Astrocyte (in vitro differentiated cells and primary cell): ENCODE measurements at regions not wholly inside any gene's neighbourhood (a gene's known extent, or its start where the extent isn't known, plus 50 kb on each side); places are given as distances from the start of the nearest gene placed in this dataset.

Experiments
- EZH2 ChIP-seq: IDR thresholded peaks from 2 replicates; pipeline ENCODE4 v1.6.1; 2012; ENCODE audit warnings: mild to moderate bottlenecking, low read length, inconsistent platforms; ENCODE audit not compliant: insufficient read depth
- TF ChIP-seq, protein P1 (sequence below): IDR thresholded peaks from 2 replicates; pipeline ENCODE4 v1.5.1; 2011; ENCODE audit warnings: low read depth, mild to moderate bottlenecking, inconsistent platforms, low read length, moderate library complexity; ENCODE audit not compliant: insufficient read depth

- TF ChIP-seq, protein P1, sequence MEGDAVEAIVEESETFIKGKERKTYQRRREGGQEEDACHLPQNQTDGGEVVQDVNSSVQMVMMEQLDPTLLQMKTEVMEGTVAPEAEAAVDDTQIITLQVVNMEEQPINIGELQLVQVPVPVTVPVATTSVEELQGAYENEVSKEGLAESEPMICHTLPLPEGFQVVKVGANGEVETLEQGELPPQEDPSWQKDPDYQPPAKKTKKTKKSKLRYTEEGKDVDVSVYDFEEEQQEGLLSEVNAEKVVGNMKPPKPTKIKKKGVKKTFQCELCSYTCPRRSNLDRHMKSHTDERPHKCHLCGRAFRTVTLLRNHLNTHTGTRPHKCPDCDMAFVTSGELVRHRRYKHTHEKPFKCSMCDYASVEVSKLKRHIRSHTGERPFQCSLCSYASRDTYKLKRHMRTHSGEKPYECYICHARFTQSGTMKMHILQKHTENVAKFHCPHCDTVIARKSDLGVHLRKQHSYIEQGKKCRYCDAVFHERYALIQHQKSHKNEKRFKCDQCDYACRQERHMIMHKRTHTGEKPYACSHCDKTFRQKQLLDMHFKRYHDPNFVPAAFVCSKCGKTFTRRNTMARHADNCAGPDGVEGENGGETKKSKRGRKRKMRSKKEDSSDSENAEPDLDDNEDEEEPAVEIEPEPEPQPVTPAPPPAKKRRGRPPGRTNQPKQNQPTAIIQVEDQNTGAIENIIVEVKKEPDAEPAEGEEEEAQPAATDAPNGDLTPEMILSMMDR = no peak
- TF ChIP-seq EZH2 = no peak
These were observed 597.2 kb upstream of the NECTIN3 start for GRCh38 chr3:110474397-110474796.
